ENCODE measurements at regions not wholly inside any gene's neighbourhood (a gene's known extent, or its start where the extent isn't known, plus 50 kb on each side); places are given as distances from the start of the nearest gene placed in this dataset.

- peak in 1 of 56 donors; percentile 36 for DNase-seq
Measured at GRCh38 chr20:2236256-2236655, 59.5 kb upstream of the TGM3 start.

- peak in 27 of 56 donors; percentile 7 to 59 (median 30) for DNase-seq
Measured at GRCh38 chr20:2237059-2237458, 58.7 kb upstream of the TGM3 start.

- no peak for DNase-seq
Measured at GRCh38 chr20:2238601-2239000, 57.2 kb upstream of the TGM3 start.

- DNase-seq = no peak
Measured at GRCh38 chr20:2240835-2241234, 55.0 kb upstream of the TGM3 start.

- no peak for DNase-seq
Measured at GRCh38 chr20:2242678-2243077, 53.1 kb upstream of the TGM3 start.

GRCh38 chr20:2244523-2244922 is 51.3 kb upstream of the TGM3 start:
- no peak for DNase-seq

GRCh38 chr20:2244993-2245392 is 50.8 kb upstream of the TGM3 start:
- no peak for DNase-seq

GRCh38 chr20:2245637-2246036 is 50.2 kb upstream of the TGM3 start:
- DNase-seq = no peak
